ENCODE measurements at regions not wholly inside any gene's neighbourhood (a gene's known extent, or its start where the extent isn't known, plus 50 kb on each side); places are given as distances from the start of the nearest gene placed in this dataset.

- no peak for TF ChIP-seq CTCF (IDR thresholded peaks at IDR 0.05; ENCODE audit: low read depth, low read length)
- no peak for TF ChIP-seq EZH2phosphoT487 (IDR thresholded peaks at IDR 0.05; ENCODE audit: low read depth)
These were observed 56.4 kb upstream of the ITGA6 start for GRCh38 chr2:172370821-172371455.

Data from OCI-LY3 (cell line).